ENCODE measurements at regions not wholly inside any gene's neighbourhood (a gene's known extent, or its start where the extent isn't known, plus 50 kb on each side); places are given as distances from the start of the nearest gene placed in this dataset.

GRCh38 chr1:90386899-90387720 lies 330.0 kb downstream of the BARHL2 start:
- no peak for TF ChIP-seq SPI1 (IDR thresholded peaks at IDR 0.05; ENCODE audit: low read depth, low read length)
- TF ChIP-seq POLR2A (IDR thresholded peaks at IDR 0.05; ENCODE audit: low read depth, low read length): no peak
- no peak for TF ChIP-seq POLR2AphosphoS5 (IDR thresholded peaks at IDR 0.05; ENCODE audit: low read depth, low read length)
- TF ChIP-seq TAF1 (IDR thresholded peaks at IDR 0.05; ENCODE audit: low read depth, low read length): no peak
